SJSA1 (cell line): ENCODE measurements at regions not wholly inside any gene's neighbourhood (a gene's known extent, or its start where the extent isn't known, plus 50 kb on each side); places are given as distances from the start of the nearest gene placed in this dataset.

Experiments
- DNase-seq, 2 experiments: peaks; one replicate each; pipeline ENCODE4 v3.0.0-alpha.2; 2015 to 2020; ENCODE audit warnings: low spot score in 2 of 2, low read depth in 1 of 2
- H3K27ac ChIP-seq: fragments of 250-450 bp; sonication (Bioruptor Pico); 2 replicates; pipeline ENCODE4 v1.5.1; 2020; ENCODE audit warnings: mild to moderate bottlenecking, moderate library complexity
- H3K27me3 ChIP-seq: fragments of 250-450 bp; sonication (Bioruptor Pico); replicated peaks from 2 replicates; pipeline ENCODE4 v1.5.1; 2020; ENCODE audit warnings: mild to moderate bottlenecking, moderate library complexity
- H3K36me3 ChIP-seq: fragments of 250-450 bp; sonication (Bioruptor Pico); 2 replicates; pipeline ENCODE4 v1.5.1; 2020; ENCODE audit warnings: mild to moderate bottlenecking
- H3K4me1 ChIP-seq: fragments of 250-450 bp; sonication (Bioruptor Pico); replicated peaks from 2 replicates; pipeline ENCODE4 v1.6.1; 2021; ENCODE audit warnings: mild to moderate bottlenecking
- H3K4me3 ChIP-seq: fragments of 250-450 bp; sonication (Bioruptor Pico); 2 replicates; pipeline ENCODE4 v1.5.1; 2020; ENCODE audit warnings: mild to moderate bottlenecking
- H3K9me3 ChIP-seq: fragments of 250-450 bp; sonication (Bioruptor Pico); replicated peaks from 2 replicates; pipeline ENCODE4 v1.5.1; 2020; ENCODE audit warnings: mild to moderate bottlenecking

DNA sequence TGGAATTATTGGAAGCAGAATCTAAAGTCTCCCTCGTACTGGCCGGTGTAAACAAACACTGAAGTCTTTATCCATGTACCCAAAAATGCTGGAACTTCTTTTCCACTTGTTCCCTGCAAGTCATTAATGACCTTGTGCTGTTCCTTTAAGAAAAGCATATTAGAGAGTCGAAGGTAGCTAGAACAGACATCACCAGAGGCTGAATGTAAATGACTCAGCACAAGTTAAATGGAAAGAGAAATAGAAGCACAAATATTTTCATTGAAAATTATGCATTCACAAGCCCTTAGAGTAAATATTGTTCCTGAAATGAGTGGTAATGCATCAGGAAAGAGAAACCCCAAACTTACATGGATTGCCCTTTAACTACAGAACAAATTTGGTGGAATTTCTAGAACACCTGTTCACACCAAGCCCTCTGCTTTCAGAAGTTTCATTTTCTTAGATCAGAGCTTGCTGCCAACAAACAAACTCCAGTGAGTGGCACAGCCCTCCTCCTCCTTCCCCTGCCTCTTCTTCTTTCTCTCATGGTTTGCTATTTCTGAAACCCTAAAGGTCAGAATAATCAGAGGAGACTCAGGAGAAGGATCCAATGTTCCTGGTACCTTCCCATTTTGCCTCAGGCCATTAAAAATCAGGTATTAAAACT, 264.3 kb downstream of the TXNL1 start:
- H3K9me3 ChIP-seq = no peaks in the 10 kb centered on the region
- H3K27me3 ChIP-seq = no peaks in the 10 kb centered on the region
- no peak overlapping the region for H3K4me3 ChIP-seq
- peak in 1 of 2 experiments; percentile 12 for DNase-seq
- H3K27ac ChIP-seq = no peak overlapping the region
- peaks cover 10% of the 10 kb centered on the region for H3K4me1 ChIP-seq
- H3K36me3 ChIP-seq = no peaks in the 10 kb centered on the region

DNA sequence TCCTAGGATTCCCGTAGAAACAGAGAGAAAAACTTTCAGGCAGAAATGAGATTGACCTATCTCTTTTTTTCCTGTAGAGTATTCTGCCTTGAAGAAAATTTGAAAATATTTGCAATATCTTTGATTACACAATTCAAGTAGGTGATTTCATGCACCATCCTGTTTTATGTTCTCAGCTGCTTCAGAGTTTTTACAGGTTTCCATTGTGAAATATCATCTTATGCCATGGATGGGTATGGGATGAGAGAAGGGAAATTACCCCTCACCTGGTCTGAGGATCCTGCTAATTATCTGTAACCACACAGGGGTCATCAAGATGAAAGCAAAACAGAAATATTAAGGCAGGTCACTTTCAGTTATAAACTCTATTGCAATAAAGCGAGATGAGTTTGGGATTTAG, 264.8 kb downstream of the TXNL1 start:
- Histone ChIP-seq H3K4me3 (no peak overlapping the region), H3K27me3 (no peaks in the 10 kb centered on the region), H3K36me3 (no peaks in the 10 kb centered on the region), H3K27ac (no peak overlapping the region), H3K9me3 (no peaks in the 10 kb centered on the region), H3K4me1 (peaks cover 7% of the 10 kb centered on the region)
- DNase-seq = no peak

DNA sequence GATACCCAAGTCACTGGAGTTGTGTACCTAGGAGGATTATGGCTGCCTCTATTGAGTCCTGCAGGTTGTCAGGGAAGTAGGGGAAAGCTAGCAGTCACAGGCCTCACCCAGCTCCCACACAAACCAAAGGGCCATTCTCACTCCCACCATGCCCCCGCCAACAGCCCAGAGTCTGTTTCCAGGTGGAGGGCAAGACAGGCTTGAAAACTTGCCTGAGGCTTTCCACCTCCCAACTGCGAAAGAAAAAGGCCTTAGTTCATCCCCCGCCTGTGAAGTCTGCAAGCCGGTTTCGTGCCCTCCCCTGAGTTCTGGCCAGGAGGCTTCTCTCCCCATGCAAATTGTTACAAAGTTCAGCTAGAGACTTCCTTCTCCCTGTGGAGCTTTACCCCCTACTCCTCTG, 270.3 kb downstream of the TXNL1 start:
- Histone ChIP-seq H3K27me3 (no peaks in the 10 kb centered on the region), H3K4me1 (no peaks in the 10 kb centered on the region), H3K36me3 (no peaks in the 10 kb centered on the region), H3K27ac (no peak overlapping the region), H3K9me3 (no peaks in the 10 kb centered on the region), H3K4me3 (no peak overlapping the region)
- DNase-seq = no peak

DNA sequence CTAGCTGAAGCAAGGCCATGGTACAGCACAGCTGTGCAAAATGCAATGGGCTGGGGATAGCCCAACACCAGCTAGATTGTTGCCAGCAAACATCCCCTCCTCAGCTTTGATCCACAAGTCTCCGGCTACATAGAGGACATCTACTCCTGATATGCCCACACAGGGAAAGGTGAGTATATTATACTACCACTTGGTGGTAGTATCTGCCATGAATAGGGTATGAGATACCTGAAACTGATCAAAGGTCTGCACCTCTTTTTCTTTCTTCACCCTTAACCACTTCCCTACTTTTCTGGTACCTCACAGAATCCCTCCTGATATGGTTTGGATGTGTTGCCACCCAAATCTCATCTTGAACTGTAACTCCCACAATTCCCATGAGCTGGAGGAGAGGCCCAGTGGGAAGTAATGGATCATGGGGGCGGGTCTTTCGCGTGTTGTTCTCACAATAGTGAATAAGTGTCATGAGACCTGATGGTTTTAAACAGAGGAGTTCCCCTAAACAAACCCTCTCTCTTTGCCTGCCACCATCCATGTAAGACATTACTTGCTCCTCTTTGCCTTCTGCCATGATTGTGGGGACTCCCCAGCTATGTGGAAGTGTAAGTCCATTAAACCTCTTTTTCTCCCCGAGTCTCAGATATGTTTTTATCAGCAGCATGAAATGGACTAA, 279.6 kb downstream of the TXNL1 start:
- H3K4me3 ChIP-seq = no peak overlapping the region
- no peak overlapping the region for H3K27ac ChIP-seq
- no peaks in the 10 kb centered on the region for H3K27me3 ChIP-seq
- no peak for DNase-seq
- peaks cover 4% of the 10 kb centered on the region; the same call in 1 of the 2 replicates for H3K9me3 ChIP-seq
- H3K4me1 ChIP-seq = no peaks in the 10 kb centered on the region
- H3K36me3 ChIP-seq = no peaks in the 10 kb centered on the region

DNA sequence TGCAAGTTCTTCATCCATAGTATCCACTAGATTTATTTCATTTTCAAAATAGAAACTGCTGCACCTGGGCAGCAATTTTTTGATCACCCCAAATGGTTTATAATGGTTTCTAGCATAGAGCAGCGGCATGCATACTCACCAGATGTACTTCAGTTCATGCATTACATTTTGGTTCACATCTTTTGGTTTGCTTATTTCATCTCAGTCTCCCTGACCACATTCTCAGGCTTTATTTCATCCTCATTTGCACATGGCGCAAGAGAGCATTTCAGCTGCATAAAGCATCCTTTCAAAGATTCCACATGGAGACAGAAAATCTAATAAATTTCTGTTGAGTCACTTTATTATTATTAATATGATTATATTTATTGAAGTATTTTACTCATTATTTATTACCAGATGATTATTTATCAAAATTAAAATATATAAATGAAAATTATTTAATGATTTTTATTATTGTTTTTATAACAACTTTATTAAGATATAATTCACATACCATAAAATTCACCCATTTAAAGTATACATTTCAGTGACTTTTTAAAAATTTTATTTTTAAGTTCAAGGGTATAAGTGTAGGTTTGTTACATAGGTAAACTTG, 284.6 kb downstream of the TXNL1 start:
- H3K9me3 ChIP-seq = no peaks in the 10 kb centered on the region
- H3K4me1 ChIP-seq = no peaks in the 10 kb centered on the region
- H3K27me3 ChIP-seq = no peaks in the 10 kb centered on the region
- H3K4me3 ChIP-seq = no peak overlapping the region
- H3K27ac ChIP-seq = no peak overlapping the region
- no peak for DNase-seq
- no peaks in the 10 kb centered on the region for H3K36me3 ChIP-seq

DNA sequence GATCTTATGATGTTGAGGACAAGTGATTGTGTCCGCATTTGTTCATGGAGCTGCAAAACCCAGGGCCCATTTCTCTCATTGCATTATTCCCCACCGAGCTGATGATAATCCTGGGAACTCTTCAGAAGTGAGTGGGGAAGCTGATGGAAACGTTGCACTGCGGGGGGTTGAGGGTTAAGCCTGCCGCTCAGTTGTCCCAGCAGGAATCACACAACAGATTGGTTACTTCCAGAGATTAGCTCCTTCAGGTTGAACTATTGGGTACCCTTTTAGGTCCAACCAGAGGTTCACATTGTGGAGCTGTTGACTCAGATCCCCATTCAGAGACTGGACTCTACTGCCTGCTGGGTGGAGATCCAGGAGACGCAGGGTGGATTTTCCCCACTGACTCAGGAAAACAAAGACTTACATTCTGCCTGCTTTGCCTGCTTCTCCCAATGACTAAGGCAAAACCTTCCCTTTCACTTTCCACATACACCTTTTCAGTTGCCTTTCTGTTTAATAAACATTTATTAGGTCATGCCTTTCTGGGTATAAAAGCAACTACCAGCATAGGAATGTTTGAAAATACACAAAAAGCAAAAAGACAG, 286.4 kb downstream of the TXNL1 start:
- DNase-seq = no peak
- Histone ChIP-seq H3K9me3 (no peaks in the 10 kb centered on the region), H3K36me3 (no peaks in the 10 kb centered on the region), H3K27ac (no peak overlapping the region), H3K4me1 (no peaks in the 10 kb centered on the region), H3K27me3 (no peaks in the 10 kb centered on the region), H3K4me3 (no peak overlapping the region)

DNA sequence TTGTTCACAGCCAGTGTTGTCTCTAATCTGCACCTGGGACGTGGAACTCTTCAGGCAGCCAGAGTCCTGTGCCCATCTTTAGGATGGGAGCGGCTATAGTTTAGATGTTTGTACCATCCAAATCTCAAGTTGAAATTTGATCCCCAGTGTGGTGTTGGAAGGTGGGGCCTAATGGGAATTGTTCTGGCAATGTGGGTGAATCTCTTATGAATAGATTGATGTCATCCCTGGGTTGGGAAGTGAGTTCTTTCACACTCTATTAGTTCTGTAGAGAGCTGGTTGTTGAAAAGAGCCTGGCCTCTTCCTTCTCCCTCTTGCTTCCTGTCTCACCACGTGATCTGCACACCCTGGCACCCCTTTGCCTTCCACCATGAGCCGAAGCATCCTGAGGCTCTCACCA, 300.9 kb downstream of the TXNL1 start:
- H3K27ac ChIP-seq = no peak overlapping the region
- H3K36me3 ChIP-seq = no peaks in the 10 kb centered on the region
- H3K9me3 ChIP-seq = no peaks in the 10 kb centered on the region
- H3K4me1 ChIP-seq = no peaks in the 10 kb centered on the region
- H3K27me3 ChIP-seq = no peaks in the 10 kb centered on the region
- H3K4me3 ChIP-seq = no peak overlapping the region
- DNase-seq = no peak

DNA sequence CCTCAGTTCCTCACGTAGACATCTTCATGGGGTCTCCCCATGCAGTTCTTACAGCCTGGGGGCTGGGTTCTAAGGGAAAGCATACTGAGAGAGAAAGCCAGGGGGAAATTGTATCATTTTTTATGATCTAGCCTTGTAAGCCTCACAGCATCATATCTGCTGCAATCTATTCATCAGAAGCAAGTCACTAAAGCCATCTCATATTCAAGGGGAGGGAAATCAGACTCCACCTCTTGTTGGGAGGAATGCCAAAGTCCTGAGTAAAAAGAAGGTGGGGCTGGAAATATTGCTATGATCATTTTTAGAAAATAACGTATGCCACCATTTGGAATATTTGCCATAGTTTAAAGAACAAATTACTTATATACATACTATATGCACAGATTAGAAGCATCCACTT, 304.6 kb downstream of the TXNL1 start:
- H3K4me3 ChIP-seq = no peak overlapping the region
- DNase-seq = no peak
- no peak overlapping the region for H3K27ac ChIP-seq
- H3K27me3 ChIP-seq = no peaks in the 10 kb centered on the region
- H3K9me3 ChIP-seq = peaks cover 3% of the 10 kb centered on the region; the same call in 1 of the 2 replicates
- H3K4me1 ChIP-seq = peaks cover 9% of the 10 kb centered on the region
- H3K36me3 ChIP-seq = no peaks in the 10 kb centered on the region

DNA sequence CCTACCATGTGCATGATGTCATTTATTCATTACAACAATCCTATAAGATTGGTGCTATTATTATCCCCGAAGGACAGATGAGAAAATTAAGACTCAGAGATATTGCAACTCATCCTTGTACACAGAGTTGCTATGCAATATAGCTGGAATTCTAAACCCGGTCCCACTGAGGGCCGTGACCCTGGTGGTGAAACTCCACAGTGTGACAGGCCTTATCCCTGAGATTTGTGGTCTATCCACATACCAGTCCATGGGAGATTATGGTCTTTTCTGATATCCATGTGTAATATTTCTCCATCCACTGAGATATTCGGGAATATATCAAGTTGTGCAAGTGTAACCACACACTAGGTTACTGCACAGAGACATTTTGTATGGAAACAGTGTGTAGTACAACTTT, 305.2 kb downstream of the TXNL1 start:
- Histone ChIP-seq H3K4me3 (no peak overlapping the region), H3K27me3 (no peaks in the 10 kb centered on the region), H3K4me1 (peaks cover 9% of the 10 kb centered on the region), H3K9me3 (peaks cover 3% of the 10 kb centered on the region; the same call in 1 of the 2 replicates), H3K36me3 (no peaks in the 10 kb centered on the region), H3K27ac (no peak overlapping the region)
- DNase-seq = no peak

DNA sequence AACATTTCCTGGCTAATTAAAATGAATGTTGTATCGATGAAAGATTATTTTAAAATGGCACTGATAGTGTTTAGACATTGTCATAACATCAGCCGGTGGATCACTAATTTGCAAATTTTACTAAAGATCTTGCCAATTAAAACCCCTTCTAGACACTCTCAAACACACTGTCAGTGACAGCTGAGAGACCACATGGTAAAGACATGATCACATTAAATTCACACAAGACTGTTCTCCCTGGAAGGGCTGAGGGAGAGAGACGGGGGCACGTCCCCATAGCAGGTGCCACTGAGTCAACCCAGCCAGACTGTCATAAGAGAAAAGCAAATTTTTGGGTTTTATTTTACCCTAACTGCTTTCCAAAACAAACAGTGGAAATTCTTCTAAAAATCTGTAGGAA, 306.0 kb downstream of the TXNL1 start:
- no peak for DNase-seq
- Histone ChIP-seq H3K9me3 (peaks cover 3% of the 10 kb centered on the region; the same call in 1 of the 2 replicates), H3K36me3 (no peaks in the 10 kb centered on the region), H3K27me3 (no peaks in the 10 kb centered on the region), H3K4me3 (no peak overlapping the region), H3K27ac (no peak overlapping the region), H3K4me1 (peaks cover 9% of the 10 kb centered on the region)

DNA sequence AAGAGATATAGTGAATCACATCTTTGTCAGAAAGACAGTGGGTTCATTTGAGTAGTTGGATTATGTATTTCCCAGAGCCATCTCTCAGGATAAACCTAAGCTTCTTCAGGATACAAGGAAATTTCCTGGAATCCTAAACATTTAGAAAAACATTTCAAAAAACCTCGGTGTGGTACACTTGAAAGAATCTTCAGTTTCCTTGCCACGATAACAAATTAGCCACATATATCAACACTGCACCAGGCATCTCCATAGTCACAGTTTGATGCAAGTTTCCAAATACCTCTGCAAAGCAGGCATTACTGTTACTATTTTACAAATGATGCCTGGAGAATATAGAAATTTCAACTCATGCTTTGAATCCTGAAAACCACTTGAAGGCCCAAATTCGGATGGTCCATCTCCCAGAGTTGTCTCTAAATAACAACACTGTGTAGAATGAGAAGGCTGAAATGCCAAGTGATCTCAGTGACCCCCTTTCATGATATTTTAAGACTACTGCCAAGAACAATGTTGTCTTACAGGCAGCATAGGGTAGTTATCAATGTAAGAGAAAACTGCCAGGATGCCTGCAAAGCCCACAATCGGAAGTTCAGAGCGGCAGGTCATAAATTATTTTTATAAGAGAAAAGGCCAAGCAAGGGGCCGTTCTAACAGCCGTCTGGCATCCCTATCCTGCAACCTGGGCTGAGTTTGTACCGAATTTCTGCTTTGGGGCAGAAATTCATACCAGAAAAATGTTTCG, 307.9 kb downstream of the TXNL1 start:
- Histone ChIP-seq H3K4me1 (peaks cover 9% of the 10 kb centered on the region), H3K27me3 (no peaks in the 10 kb centered on the region), H3K9me3 (peaks cover 3% of the 10 kb centered on the region; the same call in 1 of the 2 replicates), H3K36me3 (no peaks in the 10 kb centered on the region), H3K27ac (no peak overlapping the region), H3K4me3 (no peak overlapping the region)
- no peak for DNase-seq

DNA sequence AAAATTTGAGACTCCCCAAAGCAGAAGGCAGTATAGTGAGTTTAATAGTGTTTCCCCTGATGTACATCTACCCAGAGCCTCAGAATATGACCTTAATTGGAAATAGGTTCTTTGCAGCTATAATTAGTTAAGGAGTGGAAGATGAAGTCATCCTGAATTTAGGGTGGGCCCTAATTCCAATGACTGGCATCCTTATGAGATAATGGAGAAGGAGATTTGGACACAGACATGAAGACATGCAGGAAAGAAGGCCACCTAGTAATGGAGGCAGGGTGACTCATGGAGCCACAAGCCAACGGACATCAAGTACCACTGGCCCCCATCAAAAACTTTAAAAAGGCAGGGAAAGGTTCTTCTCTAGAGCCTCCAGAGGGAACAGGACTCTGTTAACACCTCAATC, 308.9 kb downstream of the TXNL1 start:
- no peaks in the 10 kb centered on the region for H3K36me3 ChIP-seq
- H3K9me3 ChIP-seq = peaks cover 3% of the 10 kb centered on the region; the same call in 1 of the 2 replicates
- no peak overlapping the region for H3K4me3 ChIP-seq
- peaks cover 9% of the 10 kb centered on the region for H3K4me1 ChIP-seq
- no peaks in the 10 kb centered on the region for H3K27me3 ChIP-seq
- H3K27ac ChIP-seq = no peak overlapping the region
- no peak for DNase-seq

DNA sequence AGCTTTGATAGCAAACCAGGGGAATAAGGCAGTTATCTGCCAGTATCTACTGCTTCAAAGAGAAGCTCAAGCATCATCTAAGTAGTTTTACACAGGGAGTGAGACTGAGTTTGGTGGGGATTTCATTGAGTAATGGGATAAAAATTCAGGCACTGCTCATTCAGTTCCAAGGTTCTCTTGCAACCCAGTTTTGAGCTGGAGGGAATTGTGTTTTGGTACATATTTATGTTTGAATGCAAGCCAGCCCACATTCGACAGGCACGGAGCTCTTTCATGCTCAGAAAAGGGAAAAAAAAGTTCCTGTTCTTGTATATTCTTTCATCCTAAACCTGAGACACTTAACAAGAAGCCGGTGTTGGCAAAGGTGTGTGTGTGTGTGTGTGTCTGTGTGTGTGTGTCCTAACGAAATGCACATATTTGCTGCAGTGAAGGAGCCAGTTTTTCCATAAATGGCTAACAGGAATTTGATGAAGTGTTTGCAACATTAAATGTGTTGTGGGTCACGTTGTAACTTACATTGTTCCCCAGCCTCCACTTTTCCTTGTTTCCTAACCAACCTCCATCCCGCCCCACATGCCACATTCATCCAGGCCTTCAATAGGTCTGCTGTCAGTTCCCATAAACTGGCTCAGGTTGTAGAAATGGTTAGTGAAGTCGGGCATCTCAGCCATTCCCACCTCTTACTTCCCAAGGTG, 311.1 kb downstream of the TXNL1 start:
- Histone ChIP-seq H3K27me3 (no peaks in the 10 kb centered on the region), H3K4me3 (no peak overlapping the region), H3K36me3 (no peaks in the 10 kb centered on the region), H3K27ac (no peak overlapping the region), H3K9me3 (peaks cover 3% of the 10 kb centered on the region; the same call in 1 of the 2 replicates), H3K4me1 (peaks cover 9% of the 10 kb centered on the region)
- DNase-seq = no peak
